ENCODE measurements at regions not wholly inside any gene's neighbourhood (a gene's known extent, or its start where the extent isn't known, plus 50 kb on each side); places are given as distances from the start of the nearest gene placed in this dataset.

DNA sequence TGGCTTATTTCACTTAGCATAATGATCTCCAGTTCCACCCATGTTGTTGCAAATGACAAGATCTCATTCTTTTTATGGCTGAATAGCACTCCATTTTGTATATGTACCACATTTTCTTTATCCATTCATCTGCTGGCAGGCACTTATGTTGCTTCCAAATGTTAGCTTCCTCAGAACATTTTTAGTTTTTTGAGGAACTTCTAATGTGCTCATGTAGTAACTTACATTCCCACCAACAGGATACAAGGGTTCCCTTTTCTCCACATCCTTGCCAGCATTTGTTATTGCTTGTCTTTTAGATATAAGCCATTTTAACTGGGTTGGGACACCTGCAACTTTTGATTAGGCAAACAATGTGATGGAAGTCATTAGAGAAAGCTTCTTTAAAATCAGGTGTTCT, 454.2 kb downstream of the NLGN4X start:
- Mint-ChIP-seq H3K4me1 (ENCODE audit: low read depth) (no peaks in the 10 kb centered on the region), H3K4me3 (ENCODE audit: unreplicated experiment) (no peak overlapping the region), H3K9me3 (ENCODE audit: low read depth) (peaks cover 16% of the 10 kb centered on the region), H3K27ac (ENCODE audit: unreplicated experiment) (no peak overlapping the region), H3K36me3 (ENCODE audit: low read depth) (no peaks in the 10 kb centered on the region), H3K27me3 (ENCODE audit: low read depth) (no peaks in the 10 kb centered on the region)
- TF ChIP-seq, protein P1, sequence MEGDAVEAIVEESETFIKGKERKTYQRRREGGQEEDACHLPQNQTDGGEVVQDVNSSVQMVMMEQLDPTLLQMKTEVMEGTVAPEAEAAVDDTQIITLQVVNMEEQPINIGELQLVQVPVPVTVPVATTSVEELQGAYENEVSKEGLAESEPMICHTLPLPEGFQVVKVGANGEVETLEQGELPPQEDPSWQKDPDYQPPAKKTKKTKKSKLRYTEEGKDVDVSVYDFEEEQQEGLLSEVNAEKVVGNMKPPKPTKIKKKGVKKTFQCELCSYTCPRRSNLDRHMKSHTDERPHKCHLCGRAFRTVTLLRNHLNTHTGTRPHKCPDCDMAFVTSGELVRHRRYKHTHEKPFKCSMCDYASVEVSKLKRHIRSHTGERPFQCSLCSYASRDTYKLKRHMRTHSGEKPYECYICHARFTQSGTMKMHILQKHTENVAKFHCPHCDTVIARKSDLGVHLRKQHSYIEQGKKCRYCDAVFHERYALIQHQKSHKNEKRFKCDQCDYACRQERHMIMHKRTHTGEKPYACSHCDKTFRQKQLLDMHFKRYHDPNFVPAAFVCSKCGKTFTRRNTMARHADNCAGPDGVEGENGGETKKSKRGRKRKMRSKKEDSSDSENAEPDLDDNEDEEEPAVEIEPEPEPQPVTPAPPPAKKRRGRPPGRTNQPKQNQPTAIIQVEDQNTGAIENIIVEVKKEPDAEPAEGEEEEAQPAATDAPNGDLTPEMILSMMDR (IDR thresholded peaks at IDR 0.05) = no peak
- no peak for DNase-seq (ENCODE audit: low spot score)

DNA sequence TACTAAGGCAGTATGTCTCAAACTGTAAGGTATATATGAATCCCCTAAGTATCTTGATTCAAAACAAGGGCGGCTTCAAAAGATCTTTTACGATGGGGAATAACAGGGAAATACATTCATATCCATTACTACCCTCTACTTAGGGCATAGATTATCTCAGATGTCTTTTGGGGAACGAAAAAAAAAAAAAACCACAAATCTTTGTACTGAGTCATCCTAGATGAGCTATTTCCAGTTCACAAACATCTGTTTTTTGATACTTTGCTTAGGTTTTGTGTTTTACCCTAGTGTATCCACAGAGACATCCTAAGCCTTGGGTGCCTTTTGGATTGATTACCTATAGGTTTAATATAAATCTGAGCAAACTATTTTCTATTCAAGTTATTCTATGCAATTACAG, 457.2 kb downstream of the NLGN4X start:
- H3K27me3 Mint-ChIP-seq (ENCODE audit: low read depth) = no peaks in the 10 kb centered on the region
- no peak overlapping the region for H3K27ac Mint-ChIP-seq (ENCODE audit: unreplicated experiment)
- H3K36me3 Mint-ChIP-seq (ENCODE audit: low read depth) = no peaks in the 10 kb centered on the region
- H3K4me1 Mint-ChIP-seq (ENCODE audit: low read depth) = no peaks in the 10 kb centered on the region
- H3K4me3 Mint-ChIP-seq (ENCODE audit: unreplicated experiment) = no peak overlapping the region
- TF ChIP-seq, protein P1 (IDR thresholded peaks at IDR 0.05) = no peak
- H3K9me3 Mint-ChIP-seq (ENCODE audit: low read depth) = peaks cover 6% of the 10 kb centered on the region
- DNase-seq (ENCODE audit: low spot score) = no peak

DNA sequence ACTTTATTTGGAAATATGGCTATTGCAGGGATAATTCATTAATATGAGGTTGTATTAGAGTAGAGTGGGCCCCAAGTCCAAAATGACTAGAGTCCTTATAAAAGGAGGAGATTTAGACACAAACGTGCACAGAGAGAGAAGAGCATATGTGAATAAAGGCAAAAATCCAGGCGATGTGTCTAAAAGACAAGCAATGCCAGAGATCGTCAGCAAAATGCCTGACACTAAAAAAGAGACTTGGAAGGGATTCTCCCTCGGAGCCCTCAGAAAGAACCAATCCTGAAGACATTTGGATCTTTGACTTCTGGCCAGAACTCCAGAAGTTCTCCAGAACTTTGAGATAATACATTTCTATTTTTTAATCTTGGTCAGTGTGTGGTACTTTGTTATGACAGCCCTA, 472.1 kb downstream of the NLGN4X start:
- Mint-ChIP-seq H3K27ac (ENCODE audit: unreplicated experiment) (no peak overlapping the region), H3K4me3 (ENCODE audit: unreplicated experiment) (no peak overlapping the region), H3K27me3 (ENCODE audit: low read depth) (no peaks in the 10 kb centered on the region), H3K9me3 (ENCODE audit: low read depth) (peaks cover 34% of the 10 kb centered on the region), H3K36me3 (ENCODE audit: low read depth) (no peaks in the 10 kb centered on the region), H3K4me1 (ENCODE audit: low read depth) (no peaks in the 10 kb centered on the region)
- TF ChIP-seq, protein P1 (IDR thresholded peaks at IDR 0.05) = no peak
- no peak for DNase-seq (ENCODE audit: low spot score)

DNA sequence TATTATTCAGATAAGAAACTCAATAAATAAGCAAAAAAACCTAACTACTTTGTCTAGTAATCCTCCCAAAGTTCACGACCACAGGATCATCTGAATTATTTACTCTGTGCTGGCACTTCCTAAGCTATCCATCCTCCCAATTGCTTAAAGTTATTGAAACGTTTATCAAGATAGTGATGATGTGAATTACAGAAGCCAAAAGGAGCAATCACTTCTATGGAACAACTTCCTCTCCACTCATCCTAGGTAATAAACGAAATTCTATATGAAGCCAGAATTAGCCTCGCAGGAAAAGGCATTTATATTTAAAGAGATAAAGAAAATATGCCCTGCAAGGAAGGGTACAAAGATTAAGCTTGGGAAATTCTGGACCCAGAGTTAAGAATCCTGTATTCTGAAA, 475.4 kb downstream of the NLGN4X start:
- peaks cover 26% of the 10 kb centered on the region for H3K9me3 Mint-ChIP-seq (ENCODE audit: low read depth)
- no peak for DNase-seq (ENCODE audit: low spot score)
- no peaks in the 10 kb centered on the region for H3K36me3 Mint-ChIP-seq (ENCODE audit: low read depth)
- H3K27me3 Mint-ChIP-seq (ENCODE audit: low read depth) = no peaks in the 10 kb centered on the region
- TF ChIP-seq, protein P1 (IDR thresholded peaks at IDR 0.05) = no peak
- no peaks in the 10 kb centered on the region for H3K4me1 Mint-ChIP-seq (ENCODE audit: low read depth)
- no peak overlapping the region for H3K27ac Mint-ChIP-seq (ENCODE audit: unreplicated experiment)
- H3K4me3 Mint-ChIP-seq (ENCODE audit: unreplicated experiment) = no peak overlapping the region

DNA sequence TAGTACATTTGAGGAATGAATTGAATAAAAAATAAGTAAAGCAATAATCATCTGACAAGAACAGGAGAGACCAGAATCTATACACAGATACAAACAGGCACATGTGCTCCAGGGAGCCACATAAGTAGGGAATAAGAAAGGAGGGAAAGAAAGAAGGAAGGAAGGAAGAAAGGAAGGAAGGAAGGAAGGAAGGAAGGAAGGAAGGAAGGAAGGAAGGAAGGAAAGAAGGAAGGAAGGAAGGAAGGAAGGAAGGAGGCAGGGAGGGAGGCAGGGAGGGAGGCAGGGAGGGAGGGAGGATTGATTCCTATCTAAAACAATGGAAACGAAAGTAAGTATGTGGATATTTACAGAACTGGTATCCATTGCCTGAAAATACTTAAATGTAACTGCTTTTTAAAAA, 475.8 kb downstream of the NLGN4X start:
- Mint-ChIP-seq H3K36me3 (ENCODE audit: low read depth) (no peaks in the 10 kb centered on the region), H3K9me3 (ENCODE audit: low read depth) (peaks cover 24% of the 10 kb centered on the region)
- TF ChIP-seq, protein P1 (IDR thresholded peaks at IDR 0.05) = no peak

More for the DNA sequence above, 475.8 kb downstream of the NLGN4X start:
- Mint-ChIP-seq H3K27me3 (ENCODE audit: low read depth) (no peaks in the 10 kb centered on the region), H3K4me3 (ENCODE audit: unreplicated experiment) (no peak overlapping the region), H3K27ac (ENCODE audit: unreplicated experiment) (no peak overlapping the region), H3K4me1 (ENCODE audit: low read depth) (no peaks in the 10 kb centered on the region)
- no peak for DNase-seq (ENCODE audit: low spot score)
